A549 (cell line): ENCODE measurements at regions not wholly inside any gene's neighbourhood (a gene's known extent, or its start where the extent isn't known, plus 50 kb on each side); places are given as distances from the start of the nearest gene placed in this dataset.

Source experiments
- ATAC-seq, 2 experiments: fragments of 200-7000 bp in 1 of 2; fragments of >200 bp in 1 of 2; cut with Nextera tagmentation in 1 of 2; cut with Tn5 transposase in 1 of 2; 3 replicates each; pipeline versions ENCODE4 v1.8.0 to v1.9.1; 2018 to 2020; ENCODE audit warnings: mild to moderate bottlenecking in 1 of 2, moderate library complexity in 1 of 2
- CTCF ChIA-PET: fragments of 300-600 bp; sonication (Branson Sonifier 250); formaldehyde crosslinking; extraction: SDS; loops from one replicate; lab custom pipeline; 2021; ENCODE audit warnings: antibody characterized with exemption, inconsistent platforms; lab: Yijun Ruan, JAX
- POLR2A ChIA-PET: fragments of 350-600 bp; formaldehyde crosslinking; extraction: SDS; loops from one replicate; lab custom pipeline; 2021; ENCODE audit warnings: antibody characterized with exemption, inconsistent platforms; lab: Yijun Ruan, JAX
- DNase-seq, 2 experiments: peaks; one replicate each; pipeline versions ENCODE4 v3.0.0 to v3.0.0-alpha.2; 2011 to 2016; ENCODE audit warnings: low read depth in 1 of 2, low spot score in 1 of 2
- FAIRE-seq: peaks from 2 replicates; lab custom pipeline; 2011; peaks lifted over from hg19 to GRCh38; lab: Jason Lieb, UNC
- H3K27ac ChIP-seq, 2 experiments: fragments of >200 bp; sonication (Bioruptor Twin); formaldehyde crosslinking; 3 replicates each; pipeline ENCODE4 v1.5.1; 2016 to 2017
- H3K4me1 ChIP-seq: fragments of >200 bp; sonication (Bioruptor Twin); formaldehyde crosslinking; 3 replicates; pipeline ENCODE4 v1.6.1; 2016
- H3K4me2 ChIP-seq: fragments of >200 bp; sonication (Bioruptor Twin); formaldehyde crosslinking; 3 replicates; pipeline ENCODE4 v1.6.1; 2016
- H3K4me3 ChIP-seq: fragments of >200 bp; sonication (Bioruptor Twin); formaldehyde crosslinking; 3 replicates; pipeline ENCODE4 v1.5.1; 2016
- H3K9me3 ChIP-seq: fragments of >200 bp; sonication (Bioruptor Twin); formaldehyde crosslinking; 3 replicates; pipeline ENCODE4 v1.6.1; 2016
- CBX2 ChIP-seq: fragments of 200-600 bp; sonication (generic); IDR thresholded peaks from 2 replicates; pipeline ENCODE4 v1.6.1; 2016; ENCODE audit warnings: low read depth, mild to moderate bottlenecking, borderline replicate concordance
- CHD2 ChIP-seq: fragments of 150-350 bp; IDR thresholded peaks from 2 replicates; pipeline ENCODE4 v1.6.1; 2014; ENCODE audit warnings: low read length; ENCODE audit not compliant: partially characterized antibody
- EP300 ChIP-seq, 2 experiments: fragments of >200 bp; sonication (Bioruptor Twin); formaldehyde crosslinking; IDR thresholded peaks; 2 replicates in 1 of 2; 3 replicates in 1 of 2; pipeline ENCODE4 v1.6.1; 2016 to 2017
- ESRRA ChIP-seq: fragments of 150-350 bp; IDR thresholded peaks from 2 replicates; pipeline ENCODE4 v1.6.1; 2014; ENCODE audit warnings: mild to moderate bottlenecking, low read length, borderline replicate concordance
- FOSL2 ChIP-seq, 2 experiments: fragments of 450-650 bp in 1 of 2; fragments of >200 bp in 1 of 2; sonication (Bioruptor Twin) in 1 of 2; formaldehyde crosslinking; IDR thresholded peaks; 2 replicates each; pipeline versions ENCODE4 v1.5.0 to v1.6.1; 2016 to 2020; ENCODE audit warnings: mild to moderate bottlenecking in 1 of 2, moderate library complexity in 1 of 2
- FOXS1 ChIP-seq: fragments of 250-450 bp; sonication (Bioruptor Pico); IDR thresholded peaks from 2 replicates; pipeline ENCODE4 v1.5.0; 2020; ENCODE audit warnings: mild to moderate bottlenecking, moderate library complexity
- GATA3 ChIP-seq: IDR thresholded peaks from 2 replicates; pipeline ENCODE4 v1.6.1; 2012; ENCODE audit warnings: borderline replicate concordance
- KDM1A ChIP-seq: fragments of 200-600 bp; sonication (generic); IDR thresholded peaks from 2 replicates; pipeline ENCODE4 v1.6.1; 2016; ENCODE audit warnings: low read depth, mild to moderate bottlenecking
- MAFK ChIP-seq: fragments of 450-650 bp; IDR thresholded peaks from 2 replicates; pipeline ENCODE4 v1.6.1; 2014; ENCODE audit not compliant: partially characterized antibody
- POLR2AphosphoS2 ChIP-seq: conservative IDR thresholded peaks from 2 replicates; pipeline ENCODE4 v1.6.1; 2012; ENCODE audit warnings: low read length, improper control_type of control experiment, inconsistent platforms
- RARB ChIP-seq: fragments of 250-450 bp; sonication (Bioruptor Pico); IDR thresholded peaks from 2 replicates; pipeline ENCODE4 v1.8.0; 2021; ENCODE audit warnings: mild to moderate bottlenecking, moderate library complexity
- RFX5 ChIP-seq: fragments of 450-650 bp; IDR thresholded peaks from 2 replicates; pipeline ENCODE4 v1.7.1; 2014; ENCODE audit warnings: antibody characterized with exemption, mild to moderate bottlenecking, moderate library complexity
- TFCP2L1 ChIP-seq: fragments of 250-450 bp; sonication (Bioruptor Pico); IDR thresholded peaks from 2 replicates; pipeline ENCODE4 v1.5.0; 2021; ENCODE audit warnings: mild to moderate bottlenecking
- ZNF302 ChIP-seq: fragments of 250-450 bp; sonication (Bioruptor Pico); IDR thresholded peaks from 2 replicates; pipeline ENCODE4 v1.9.0; 2021; ENCODE audit warnings: inconsistent platforms, mild to moderate bottlenecking, moderate library complexity
- WGBS: methylation state at CpG from one replicate; pipeline ENCODE4 v1.1.6; 2017; ENCODE audit errors: missing lambda C conversion rate; 5-methylcytosine and 5-hydroxymethylcytosine counted together
- TF ChIP-seq, protein P1 (sequence below): fragments of 200-600 bp; sonication (generic); IDR thresholded peaks from 2 replicates; pipeline ENCODE4 v1.6.1; 2016; ENCODE audit warnings: antibody characterized with exemption, mild to moderate bottlenecking, moderate library complexity
- TF ChIP-seq, protein P2 (sequence below): IDR thresholded peaks from 2 replicates; pipeline ENCODE4 v1.6.1; 2012; ENCODE audit warnings: low read depth, borderline replicate concordance
- TF ChIP-seq, protein P3 (sequence below): IDR thresholded peaks from 2 replicates; pipeline ENCODE4 v1.6.1; 2012
- TF ChIP-seq, protein P4 (sequence below): fragments of 250-450 bp; sonication (Bioruptor Pico); IDR thresholded peaks from 2 replicates; pipeline ENCODE4 v1.5.0; 2021; ENCODE audit warnings: mild to moderate bottlenecking, moderate library complexity, borderline replicate concordance

DNA sequence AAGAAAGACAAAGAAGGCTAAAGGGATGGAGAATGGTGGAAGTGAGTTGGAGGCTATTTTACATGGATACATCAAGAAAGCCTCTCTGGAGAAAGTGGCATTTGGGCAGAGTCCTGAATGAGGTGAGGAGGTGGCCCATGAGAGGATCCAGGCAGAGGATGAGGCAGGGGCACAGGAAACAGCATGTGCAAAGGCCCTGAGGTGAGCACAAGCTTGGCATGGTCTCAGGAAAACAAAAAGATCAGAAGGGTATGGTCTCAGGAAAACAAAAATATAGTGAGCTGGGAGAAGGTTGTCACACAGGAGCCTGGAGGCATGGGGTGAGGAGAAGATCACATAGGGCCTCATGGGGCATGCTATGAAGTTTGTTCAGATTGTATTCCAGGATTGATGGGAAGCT, 62.1 kb upstream of the F3 start:
- H3K4me3 ChIP-seq = no peak overlapping the region
- ChIA-PET CTCF (interaction anchor here (1.7 kb wide), 1 partner anchor 15 kb away, joined by 5 read pairs; no protein-coding TSS in a partner anchor), POLR2A (no interaction called here)
- H3K9me3 ChIP-seq = no peaks in the 10 kb centered on the region
- ATAC-seq = no peak
- no peak overlapping the region for H3K4me2 ChIP-seq
- peaks cover 15% of the 10 kb centered on the region for H3K4me1 ChIP-seq
- no peak for TF ChIP-seq POLR2AphosphoS2
- TF ChIP-seq TFCP2L1 (CRISPR knock-in tag) = no peak
- TF ChIP-seq GATA3 = no peak
- no peak for TF ChIP-seq CHD2
- TF ChIP-seq, protein P1, sequence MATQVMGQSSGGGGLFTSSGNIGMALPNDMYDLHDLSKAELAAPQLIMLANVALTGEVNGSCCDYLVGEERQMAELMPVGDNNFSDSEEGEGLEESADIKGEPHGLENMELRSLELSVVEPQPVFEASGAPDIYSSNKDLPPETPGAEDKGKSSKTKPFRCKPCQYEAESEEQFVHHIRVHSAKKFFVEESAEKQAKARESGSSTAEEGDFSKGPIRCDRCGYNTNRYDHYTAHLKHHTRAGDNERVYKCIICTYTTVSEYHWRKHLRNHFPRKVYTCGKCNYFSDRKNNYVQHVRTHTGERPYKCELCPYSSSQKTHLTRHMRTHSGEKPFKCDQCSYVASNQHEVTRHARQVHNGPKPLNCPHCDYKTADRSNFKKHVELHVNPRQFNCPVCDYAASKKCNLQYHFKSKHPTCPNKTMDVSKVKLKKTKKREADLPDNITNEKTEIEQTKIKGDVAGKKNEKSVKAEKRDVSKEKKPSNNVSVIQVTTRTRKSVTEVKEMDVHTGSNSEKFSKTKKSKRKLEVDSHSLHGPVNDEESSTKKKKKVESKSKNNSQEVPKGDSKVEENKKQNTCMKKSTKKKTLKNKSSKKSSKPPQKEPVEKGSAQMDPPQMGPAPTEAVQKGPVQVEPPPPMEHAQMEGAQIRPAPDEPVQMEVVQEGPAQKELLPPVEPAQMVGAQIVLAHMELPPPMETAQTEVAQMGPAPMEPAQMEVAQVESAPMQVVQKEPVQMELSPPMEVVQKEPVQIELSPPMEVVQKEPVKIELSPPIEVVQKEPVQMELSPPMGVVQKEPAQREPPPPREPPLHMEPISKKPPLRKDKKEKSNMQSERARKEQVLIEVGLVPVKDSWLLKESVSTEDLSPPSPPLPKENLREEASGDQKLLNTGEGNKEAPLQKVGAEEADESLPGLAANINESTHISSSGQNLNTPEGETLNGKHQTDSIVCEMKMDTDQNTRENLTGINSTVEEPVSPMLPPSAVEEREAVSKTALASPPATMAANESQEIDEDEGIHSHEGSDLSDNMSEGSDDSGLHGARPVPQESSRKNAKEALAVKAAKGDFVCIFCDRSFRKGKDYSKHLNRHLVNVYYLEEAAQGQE = no peak
- TF ChIP-seq CBX2 = no peak
- TF ChIP-seq RARB = no peak
- TF ChIP-seq FOSL2 (IDR thresholded peaks at IDR 0.05) = no peak
- TF ChIP-seq FOSL2 (CRISPR knock-in tag; IDR thresholded peaks at IDR 0.05) = no peak
- TF ChIP-seq, protein P2, sequence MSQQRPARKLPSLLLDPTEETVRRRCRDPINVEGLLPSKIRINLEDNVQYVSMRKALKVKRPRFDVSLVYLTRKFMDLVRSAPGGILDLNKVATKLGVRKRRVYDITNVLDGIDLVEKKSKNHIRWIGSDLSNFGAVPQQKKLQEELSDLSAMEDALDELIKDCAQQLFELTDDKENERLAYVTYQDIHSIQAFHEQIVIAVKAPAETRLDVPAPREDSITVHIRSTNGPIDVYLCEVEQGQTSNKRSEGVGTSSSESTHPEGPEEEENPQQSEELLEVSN = no peak
- TF ChIP-seq KDM1A = no peak
- TF ChIP-seq MAFK = no peak
- TF ChIP-seq, protein P3, sequence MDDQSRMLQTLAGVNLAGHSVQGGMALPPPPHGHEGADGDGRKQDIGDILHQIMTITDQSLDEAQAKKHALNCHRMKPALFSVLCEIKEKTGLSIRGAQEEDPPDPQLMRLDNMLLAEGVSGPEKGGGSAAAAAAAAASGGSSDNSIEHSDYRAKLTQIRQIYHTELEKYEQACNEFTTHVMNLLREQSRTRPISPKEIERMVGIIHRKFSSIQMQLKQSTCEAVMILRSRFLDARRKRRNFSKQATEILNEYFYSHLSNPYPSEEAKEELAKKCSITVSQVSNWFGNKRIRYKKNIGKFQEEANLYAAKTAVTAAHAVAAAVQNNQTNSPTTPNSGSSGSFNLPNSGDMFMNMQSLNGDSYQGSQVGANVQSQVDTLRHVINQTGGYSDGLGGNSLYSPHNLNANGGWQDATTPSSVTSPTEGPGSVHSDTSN = no peak
- TF ChIP-seq EP300 (IDR thresholded peaks at IDR 0.05) = no peak
- TF ChIP-seq, protein P4, sequence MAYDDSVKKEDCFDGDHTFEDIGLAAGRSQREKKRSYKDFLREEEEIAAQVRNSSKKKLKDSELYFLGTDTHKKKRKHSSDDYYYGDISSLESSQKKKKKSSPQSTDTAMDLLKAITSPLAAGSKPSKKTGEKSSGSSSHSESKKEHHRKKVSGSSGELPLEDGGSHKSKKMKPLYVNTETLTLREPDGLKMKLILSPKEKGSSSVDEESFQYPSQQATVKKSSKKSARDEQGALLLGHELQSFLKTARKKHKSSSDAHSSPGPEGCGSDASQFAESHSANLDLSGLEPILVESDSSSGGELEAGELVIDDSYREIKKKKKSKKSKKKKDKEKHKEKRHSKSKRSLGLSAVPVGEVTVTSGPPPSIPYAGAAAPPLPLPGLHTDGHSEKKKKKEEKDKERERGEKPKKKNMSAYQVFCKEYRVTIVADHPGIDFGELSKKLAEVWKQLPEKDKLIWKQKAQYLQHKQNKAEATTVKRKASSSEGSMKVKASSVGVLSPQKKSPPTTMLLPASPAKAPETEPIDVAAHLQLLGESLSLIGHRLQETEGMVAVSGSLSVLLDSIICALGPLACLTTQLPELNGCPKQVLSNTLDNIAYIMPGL (CRISPR knock-in tag) = no peak
- no peak for TF ChIP-seq ESRRA
- TF ChIP-seq FOXS1 (CRISPR knock-in tag) = no peak
- no peak for TF ChIP-seq ZNF302
- no peak for TF ChIP-seq RFX5
- FAIRE-seq = no peak
- no peak overlapping the region for H3K27ac ChIP-seq
- DNase-seq = no peak

DNA sequence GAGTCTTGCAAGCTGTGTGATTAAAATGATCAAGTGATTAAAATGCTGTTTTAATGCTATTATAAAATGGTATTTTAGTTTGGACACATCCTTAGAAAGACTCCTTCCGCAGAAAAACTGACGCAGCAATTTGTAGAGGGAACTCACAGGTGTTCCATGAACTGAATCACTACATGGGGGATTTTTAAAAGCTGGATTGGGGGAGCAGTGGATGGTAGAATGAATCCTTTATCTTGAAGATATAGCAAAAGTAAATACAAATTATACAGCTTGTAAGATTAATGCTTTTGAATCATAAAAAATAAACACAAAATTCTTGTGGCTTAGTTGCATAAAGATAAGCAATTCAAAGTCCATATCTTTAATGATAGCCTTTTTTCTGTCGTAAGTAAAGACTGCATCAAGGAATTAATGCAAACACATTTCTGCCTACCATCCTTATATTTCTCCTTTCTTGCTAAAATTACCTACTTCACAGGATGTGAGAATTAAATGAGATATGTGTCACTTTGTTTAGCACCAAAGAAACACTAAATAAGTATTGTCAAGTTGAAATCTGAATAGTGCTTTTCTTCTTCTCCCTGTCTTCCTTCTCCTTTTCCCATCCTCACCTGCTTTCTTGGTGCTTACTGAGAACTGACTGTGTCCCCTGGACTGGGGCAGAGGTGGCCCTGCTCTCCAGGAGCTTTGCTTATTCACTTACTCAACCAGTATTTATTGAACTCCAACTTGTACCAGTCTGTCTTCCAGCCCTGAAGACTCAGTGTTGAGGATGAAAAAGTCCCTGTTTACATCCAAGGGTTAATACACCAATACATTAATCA, 61.5 kb upstream of the F3 start:
- 62% methylated on average over 3 of the region's 3 CpGs for WGBS
- no peak for ATAC-seq
- CTCF ChIA-PET = interaction anchor here (0.7 kb wide), 1 partner anchor 74 kb away, joined by 3 read pairs; no protein-coding TSS in a partner anchor
- TF ChIP-seq ESRRA (no peak), MAFK (peak; percentile 36)
- TF ChIP-seq, all 56 proteins: peak for 1
- no peak overlapping the region for H3K4me3 ChIP-seq
- POLR2A ChIA-PET = no interaction called here
- no peak for FAIRE-seq
- no peaks in the 10 kb centered on the region for H3K9me3 ChIP-seq
- no peak overlapping the region for H3K27ac ChIP-seq
- peaks cover 9% of the 10 kb centered on the region for H3K4me1 ChIP-seq
- H3K4me2 ChIP-seq = no peak overlapping the region
- no peak for DNase-seq
